Lower leg skin (tissue), 4 donors: ENCODE measurements at regions not wholly inside any gene's neighbourhood (a gene's known extent, or its start where the extent isn't known, plus 50 kb on each side); places are given as distances from the start of the nearest gene placed in this dataset.
"Not testable (repeated sequence)": the region's sequence is repeated elsewhere in the genome, so short reads cannot be mapped to it uniquely, and the experiment has no call there.

Source experiments
- DNase-seq, 2 donors: peaks; one replicate each; pipeline ENCODE4 v3.0.0-alpha.2; 2019; ENCODE audit warnings: low spot score in 2 of 2
- H3K4me3 ChIP-seq: fragments of 200-600 bp; sonication (generic); 2 replicates; pipeline ENCODE4 v1.5.1; 2017; ENCODE audit warnings: mild to moderate bottlenecking, low read depth; ENCODE audit not compliant: poor library complexity, severe bottlenecking
- CTCF ChIP-seq, 3 donors: fragments of 450-650 bp; IDR thresholded peaks; one replicate each; pipeline ENCODE4 v1.5.1; 2016; ENCODE audit warnings: antibody characterized with exemption in 3 of 3, mild to moderate bottlenecking in 3 of 3, moderate library complexity in 2 of 3
- POLR2A ChIP-seq, 2 donors: fragments of 450-650 bp; IDR thresholded peaks; one replicate each; pipeline ENCODE4 v1.6.1; 2016 to 2017; ENCODE audit warnings: antibody characterized with exemption in 2 of 2, mild to moderate bottlenecking in 1 of 2, moderate library complexity in 1 of 2
- WGBS, 2 donors: methylation state at CpG; one replicate each; pipeline ENCODE4 v1.1.5; 2018; 5-methylcytosine and 5-hydroxymethylcytosine counted together
- intact Hi-C: fragments of 100-400 bp; cut with DNase I; formaldehyde crosslinking; loops from one replicate; pipeline ENCODE4 v1.15.0; 2023; ENCODE audit warnings: low total_unique reads

- H3K4me3 ChIP-seq, intact Hi-C loops, DNase-seq: not testable (repeated sequence)
- WGBS, 2 donors: 85 to 95% methylated on average over 3 of the region's 3 CpGs
These were observed 109.4 kb upstream of the SGIP1 start for GRCh38 chr1:66424530-66424929.

- no peak for DNase-seq
- 34 to 55% methylated on average over 4 of the region's 4 CpGs for WGBS, 2 donors
- TF ChIP-seq CTCF (IDR thresholded peaks at IDR 0.05) (no peak), POLR2A (IDR thresholded peaks at IDR 0.05) (no peak)
- no peak overlapping the region for H3K4me3 ChIP-seq
- intact Hi-C loops: no loop called here
These were observed 107.6 kb upstream of the SGIP1 start for GRCh38 chr1:66426239-66426853.

DNA sequence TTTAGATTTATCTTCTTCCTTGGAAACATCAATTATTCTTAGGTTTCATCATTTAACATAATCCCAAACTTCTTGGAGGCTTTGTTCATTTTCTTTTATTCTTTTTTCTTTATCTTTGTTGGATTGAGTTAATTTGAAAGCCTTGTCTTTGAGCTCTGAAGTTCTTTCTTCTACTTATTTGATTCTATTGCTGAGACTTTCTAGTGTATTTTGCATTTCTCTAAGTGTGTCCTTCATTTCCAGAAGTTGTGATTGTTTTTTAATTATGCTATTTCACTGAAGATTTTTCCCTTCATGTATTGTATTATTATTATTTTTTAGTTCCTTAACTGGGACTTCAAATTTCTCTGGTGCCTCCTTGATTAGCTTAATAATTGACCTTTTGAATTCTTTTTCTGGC lies 103.1 kb upstream of the SGIP1 start:
- DNase-seq, intact Hi-C loops, H3K4me3 ChIP-seq: not testable (repeated sequence)

DNA sequence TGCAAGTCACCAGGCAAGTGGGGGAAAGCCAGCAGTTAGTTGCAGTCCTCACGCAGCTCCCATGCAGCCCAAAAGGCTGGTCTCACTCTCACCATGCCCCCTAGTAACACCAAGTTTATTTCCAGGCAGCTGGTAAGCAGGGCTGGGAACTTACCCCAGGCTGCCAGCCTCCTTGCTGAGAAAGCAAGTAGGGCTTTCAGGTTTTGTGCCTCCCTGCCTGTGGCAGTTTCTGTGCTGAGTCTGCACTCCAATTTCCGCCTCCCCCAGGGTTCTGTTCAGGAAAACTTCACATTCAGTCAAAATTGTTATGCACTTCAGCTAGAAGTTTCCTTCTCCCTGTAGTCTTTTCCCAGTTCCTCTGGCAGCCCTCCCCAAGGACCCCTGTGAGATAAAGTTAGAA lies 102.0 kb upstream of the SGIP1 start:
- no peak for TF ChIP-seq CTCF (IDR thresholded peaks at IDR 0.05)
- TF ChIP-seq POLR2A (IDR thresholded peaks at IDR 0.05): no peak
- DNase-seq: no peak
- intact Hi-C loops: no loop called here
- no peak overlapping the region for H3K4me3 ChIP-seq
- 92 to 95% methylated on average over 2 of the region's 2 CpGs for WGBS, 2 donors

- DNase-seq: no peak
- no peak for TF ChIP-seq CTCF (IDR thresholded peaks at IDR 0.05)
- TF ChIP-seq POLR2A (IDR thresholded peaks at IDR 0.05): no peak
- H3K4me3 ChIP-seq: no peak overlapping the region
- intact Hi-C loops: no loop called here
These were observed 100.3 kb upstream of the SGIP1 start for GRCh38 chr1:66433611-66434010.

DNA sequence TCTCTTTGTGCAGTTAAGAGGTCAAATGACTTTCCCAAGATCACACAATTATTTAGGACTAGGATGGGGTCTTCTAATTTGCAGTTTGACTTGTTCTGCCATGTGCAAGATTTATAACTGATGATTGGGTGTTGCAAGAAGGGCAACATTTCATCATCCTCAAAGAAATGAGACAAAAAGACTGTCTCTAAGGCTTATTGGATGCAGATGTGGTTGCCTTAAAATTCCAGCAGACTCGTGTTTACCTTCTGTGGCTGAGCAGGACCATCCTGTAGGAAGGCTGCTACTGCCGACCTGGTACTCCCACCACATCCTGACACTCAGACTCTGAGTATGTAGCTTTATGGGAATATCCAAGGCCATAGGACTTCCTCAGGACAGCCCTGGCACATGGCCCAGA lies 99.9 kb upstream of the SGIP1 start:
- H3K4me3 ChIP-seq: no peak overlapping the region
- no peak for DNase-seq
- no peak for TF ChIP-seq CTCF (IDR thresholded peaks at IDR 0.05)
- no peak for TF ChIP-seq POLR2A (IDR thresholded peaks at IDR 0.05)
- intact Hi-C loops: no loop called here
- WGBS, 2 donors: 57 to 77% methylated on average over 2 of the region's 2 CpGs

DNA sequence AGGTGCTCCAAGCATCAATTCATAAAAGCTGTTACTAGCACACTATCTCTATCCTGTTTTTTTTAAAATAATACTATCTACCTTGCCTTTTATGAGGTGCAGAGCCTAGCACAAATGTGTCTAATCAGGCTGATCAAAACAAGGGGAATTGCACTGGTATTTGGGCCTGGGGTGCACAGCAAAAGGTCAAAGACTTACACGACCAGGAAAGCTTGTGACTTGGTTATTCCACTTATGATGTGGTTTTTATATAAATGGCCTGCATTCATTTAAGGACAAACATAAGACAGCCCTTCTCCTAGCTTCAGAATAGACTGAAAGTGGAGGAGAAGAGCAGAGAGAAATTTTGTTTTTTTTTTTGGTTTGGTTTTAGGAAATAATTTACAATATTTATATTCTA lies 98.4 kb upstream of the SGIP1 start:
- no peak for DNase-seq
- 60 to 66% methylated on average over 1 of the region's 1 CpG for WGBS, 2 donors
- no peak for TF ChIP-seq CTCF (IDR thresholded peaks at IDR 0.05)
- no peak for TF ChIP-seq POLR2A (IDR thresholded peaks at IDR 0.05)
- no peak overlapping the region for H3K4me3 ChIP-seq
- intact Hi-C loops: no loop called here
